ENCODE measurements at regions not wholly inside any gene's neighbourhood (a gene's known extent, or its start where the extent isn't known, plus 50 kb on each side); places are given as distances from the start of the nearest gene placed in this dataset.

DNA sequence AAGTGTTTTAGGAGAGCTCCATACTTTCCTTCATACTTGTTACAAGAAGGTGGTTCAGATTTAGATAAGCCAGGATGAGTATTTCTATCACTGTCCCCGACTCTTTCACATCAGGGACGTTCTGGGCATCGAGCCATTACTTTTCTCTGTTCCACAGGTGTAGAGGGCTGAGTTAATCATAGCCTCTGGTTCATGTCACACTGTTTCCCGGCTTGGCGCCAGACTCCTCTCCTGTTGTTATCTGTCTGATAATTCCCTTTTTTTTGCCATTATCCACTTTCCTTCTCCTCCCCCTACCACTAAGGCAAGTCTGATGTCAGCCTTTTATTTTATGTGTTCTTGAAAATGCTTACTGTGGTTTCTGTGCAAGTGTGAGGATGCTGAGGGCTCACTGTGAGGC is 593.4 kb downstream of the UTRN start:
- ChIA-PET CTCF (no interaction called here), POLR2A (no interaction called here)
- no peak for TF ChIP-seq HDGF (IDR thresholded peaks at IDR 0.05; ENCODE audit: borderline replicate concordance)
- no peak for TF ChIP-seq SUZ12 (IDR thresholded peaks at IDR 0.05)
- no peak for TF ChIP-seq LEF1 (IDR thresholded peaks at IDR 0.05; ENCODE audit: borderline replicate concordance)
- no peak for TF ChIP-seq NFRKB (IDR thresholded peaks at IDR 0.05)
- TF ChIP-seq FOXK2 (IDR thresholded peaks at IDR 0.05) = no peak
- TF ChIP-seq FOXA1 (IDR thresholded peaks at IDR 0.05) = no peak
- TF ChIP-seq FOXM1 (IDR thresholded peaks at IDR 0.05; ENCODE audit: borderline replicate concordance) = no peak
- no peak for TF ChIP-seq BHLHE40 (IDR thresholded peaks at IDR 0.05; ENCODE audit: borderline replicate concordance)
- no peak for TF ChIP-seq SP1 (IDR thresholded peaks at IDR 0.05)
- TF ChIP-seq ELF4 (IDR thresholded peaks at IDR 0.05) = no peak
- DNase-seq (ENCODE audit: extremely low spot score) = no peak

DNA sequence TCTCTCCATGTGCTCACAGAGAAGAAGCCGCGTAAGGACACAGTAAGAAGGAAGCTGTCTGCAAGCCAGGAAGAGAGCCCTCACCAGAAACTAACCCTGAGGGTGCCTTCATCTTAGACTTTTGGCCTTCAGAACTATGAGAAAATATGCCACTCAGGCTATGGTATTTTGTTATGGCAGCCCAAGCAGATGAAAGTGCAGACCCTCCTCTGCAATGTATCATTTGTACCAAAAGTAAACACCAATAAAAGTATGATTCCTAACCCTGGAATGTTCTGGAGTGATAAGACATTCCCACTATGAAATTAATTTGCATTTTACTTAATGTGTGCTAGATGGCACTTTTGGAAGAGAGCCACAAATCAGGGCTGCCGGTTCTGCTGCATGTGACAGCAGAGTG is 594.3 kb downstream of the UTRN start:
- ChIA-PET POLR2A (no interaction called here), CTCF (no interaction called here)
- no peak for TF ChIP-seq BHLHE40 (IDR thresholded peaks at IDR 0.05; ENCODE audit: borderline replicate concordance)
- TF ChIP-seq HDGF (IDR thresholded peaks at IDR 0.05; ENCODE audit: borderline replicate concordance) = no peak
- no peak for TF ChIP-seq ELF4 (IDR thresholded peaks at IDR 0.05)
- TF ChIP-seq, protein P1, sequence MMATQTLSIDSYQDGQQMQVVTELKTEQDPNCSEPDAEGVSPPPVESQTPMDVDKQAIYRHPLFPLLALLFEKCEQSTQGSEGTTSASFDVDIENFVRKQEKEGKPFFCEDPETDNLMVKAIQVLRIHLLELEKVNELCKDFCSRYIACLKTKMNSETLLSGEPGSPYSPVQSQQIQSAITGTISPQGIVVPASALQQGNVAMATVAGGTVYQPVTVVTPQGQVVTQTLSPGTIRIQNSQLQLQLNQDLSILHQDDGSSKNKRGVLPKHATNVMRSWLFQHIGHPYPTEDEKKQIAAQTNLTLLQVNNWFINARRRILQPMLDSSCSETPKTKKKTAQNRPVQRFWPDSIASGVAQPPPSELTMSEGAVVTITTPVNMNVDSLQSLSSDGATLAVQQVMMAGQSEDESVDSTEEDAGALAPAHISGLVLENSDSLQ (IDR thresholded peaks at IDR 0.05) = no peak
- no peak for TF ChIP-seq FOXM1 (IDR thresholded peaks at IDR 0.05; ENCODE audit: borderline replicate concordance)
- no peak for TF ChIP-seq FOXA1 (IDR thresholded peaks at IDR 0.05)
- no peak for TF ChIP-seq NFRKB (IDR thresholded peaks at IDR 0.05)
- TF ChIP-seq ZNF384 (IDR thresholded peaks at IDR 0.05) = no peak
- no peak for TF ChIP-seq L3MBTL2 (conservative IDR thresholded peaks at IDR 0.05)
- no peak for TF ChIP-seq ARNT (IDR thresholded peaks at IDR 0.05)
- TF ChIP-seq SP1 (IDR thresholded peaks at IDR 0.05) = no peak
- TF ChIP-seq TARDBP (IDR thresholded peaks at IDR 0.05) = no peak
- no peak for TF ChIP-seq LEF1 (IDR thresholded peaks at IDR 0.05; ENCODE audit: borderline replicate concordance)
- no peak for TF ChIP-seq CTBP1 (IDR thresholded peaks at IDR 0.05; ENCODE audit: borderline replicate concordance)
- TF ChIP-seq SUZ12 (IDR thresholded peaks at IDR 0.05) = no peak
- no peak for TF ChIP-seq FOXK2 (IDR thresholded peaks at IDR 0.05)

DNA sequence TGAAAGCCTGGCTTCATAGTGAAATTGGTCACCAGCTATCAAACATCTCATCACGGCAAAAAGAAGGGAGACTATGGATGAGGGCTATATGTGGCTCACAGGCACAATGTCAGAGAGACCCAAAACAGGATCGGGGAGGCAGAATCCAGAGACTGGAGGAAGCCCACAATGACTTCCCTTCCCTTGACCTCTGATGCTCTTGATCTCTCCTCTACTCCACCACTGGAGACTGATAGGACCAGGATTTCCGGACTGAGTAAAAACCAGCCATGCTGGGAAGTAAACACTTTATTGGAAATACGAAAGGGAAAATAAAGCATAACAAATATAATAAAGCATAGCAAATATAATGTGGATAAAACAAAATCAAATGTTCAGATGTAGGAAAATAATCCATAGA is 597.3 kb downstream of the UTRN start:
- ChIA-PET CTCF (no interaction called here), POLR2A (no interaction called here)
- TF ChIP-seq ELF4 (IDR thresholded peaks at IDR 0.05) = no peak
- no peak for TF ChIP-seq FOXM1 (IDR thresholded peaks at IDR 0.05; ENCODE audit: borderline replicate concordance)
- TF ChIP-seq LEF1 (IDR thresholded peaks at IDR 0.05; ENCODE audit: borderline replicate concordance) = no peak
- TF ChIP-seq, protein P1 (IDR thresholded peaks at IDR 0.05) = no peak

More for the DNA sequence above, 594.3 kb downstream of the UTRN start:
- DNase-seq (ENCODE audit: extremely low spot score) = no peak

DNA sequence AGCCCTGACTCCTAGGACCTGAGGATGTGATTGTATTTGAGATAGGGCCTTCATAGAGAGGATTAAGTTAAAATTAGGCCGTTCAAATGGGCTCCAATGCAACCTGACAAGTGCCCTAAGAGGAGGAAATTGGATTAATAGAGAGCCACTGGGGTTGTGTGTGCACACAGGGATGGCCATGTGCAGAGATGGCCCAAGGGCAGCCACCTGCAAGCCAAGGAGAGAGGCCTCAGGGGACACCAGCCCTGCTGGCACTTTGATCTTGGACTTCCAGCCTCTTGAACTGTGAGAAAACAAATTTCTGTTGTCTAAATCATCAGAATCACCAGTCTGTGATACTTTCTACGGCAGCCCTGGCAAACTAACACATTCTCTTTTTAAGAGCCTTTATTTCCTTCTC is 598.8 kb downstream of the UTRN start:
- ChIA-PET CTCF (no interaction called here), POLR2A (no interaction called here)
- DNase-seq (ENCODE audit: extremely low spot score) = no peak
- TF ChIP-seq L3MBTL2 (conservative IDR thresholded peaks at IDR 0.05) (no peak), SP1 (IDR thresholded peaks at IDR 0.05) (no peak), HDGF (IDR thresholded peaks at IDR 0.05; ENCODE audit: borderline replicate concordance) (no peak), ELF4 (IDR thresholded peaks at IDR 0.05) (no peak), FOXM1 (IDR thresholded peaks at IDR 0.05; ENCODE audit: borderline replicate concordance) (no peak), LEF1 (IDR thresholded peaks at IDR 0.05; ENCODE audit: borderline replicate concordance) (no peak), SUZ12 (IDR thresholded peaks at IDR 0.05) (no peak), NFRKB (IDR thresholded peaks at IDR 0.05) (no peak), FOXA1 (IDR thresholded peaks at IDR 0.05) (no peak)
- TF ChIP-seq, protein P1 (IDR thresholded peaks at IDR 0.05) = no peak

More for the DNA sequence above, 597.3 kb downstream of the UTRN start:
- DNase-seq (ENCODE audit: extremely low spot score) = no peak

DNA sequence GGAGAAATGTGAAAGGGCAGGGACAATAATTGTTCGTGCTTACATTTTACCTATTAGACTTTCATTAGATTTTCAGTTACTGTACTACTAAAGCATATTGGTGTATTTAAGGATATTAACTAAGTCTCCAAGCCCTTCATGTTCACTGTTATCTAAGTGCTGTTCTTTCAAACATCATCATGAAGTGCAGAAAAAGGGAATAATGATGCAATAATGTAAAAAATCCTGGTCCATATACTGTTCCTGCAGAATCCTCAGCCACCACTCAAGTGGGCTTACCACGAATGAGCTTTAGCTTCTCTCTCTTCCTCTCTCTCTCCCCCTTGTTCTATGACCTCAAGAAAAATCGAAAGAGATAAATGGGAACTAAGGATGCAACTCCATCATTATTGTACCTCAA is 600.7 kb downstream of the UTRN start:
- DNase-seq (ENCODE audit: extremely low spot score) = no peak
- POLR2A ChIA-PET = no interaction called here
- CTCF ChIA-PET = no interaction called here
- no peak for TF ChIP-seq FOXA1 (IDR thresholded peaks at IDR 0.05)
- TF ChIP-seq SUZ12 (IDR thresholded peaks at IDR 0.05) = no peak

DNA sequence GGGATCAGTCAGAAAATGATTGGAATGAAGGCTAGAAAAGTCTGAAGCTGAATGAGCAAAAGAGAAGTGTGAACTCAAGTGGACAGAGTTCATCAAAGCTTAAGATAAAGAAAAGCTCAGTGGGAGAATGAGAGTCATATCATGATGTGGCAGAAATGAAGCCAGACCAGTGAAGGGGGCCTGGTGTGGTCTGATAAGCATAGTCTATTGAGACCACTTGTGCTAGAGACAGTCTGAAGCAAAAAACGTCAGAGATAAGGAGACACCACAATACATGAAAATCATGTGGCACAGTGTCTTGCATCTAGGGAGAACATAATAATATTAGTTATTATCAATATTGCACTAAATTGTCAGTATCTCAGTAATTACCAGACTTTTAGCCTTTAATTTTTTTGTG is 601.5 kb downstream of the UTRN start:
- no peak for DNase-seq (ENCODE audit: extremely low spot score)
- POLR2A ChIA-PET = interaction anchor here (0.8 kb wide), 1 partner anchor 8 kb away, joined by 3 read pairs; no protein-coding TSS in a partner anchor
- no peak for TF ChIP-seq SUZ12 (IDR thresholded peaks at IDR 0.05)
- CTCF ChIA-PET = interaction anchor here (0.7 kb wide), 1 partner anchor 538 kb away, joined by 6 read pairs; no protein-coding TSS in a partner anchor

DNA sequence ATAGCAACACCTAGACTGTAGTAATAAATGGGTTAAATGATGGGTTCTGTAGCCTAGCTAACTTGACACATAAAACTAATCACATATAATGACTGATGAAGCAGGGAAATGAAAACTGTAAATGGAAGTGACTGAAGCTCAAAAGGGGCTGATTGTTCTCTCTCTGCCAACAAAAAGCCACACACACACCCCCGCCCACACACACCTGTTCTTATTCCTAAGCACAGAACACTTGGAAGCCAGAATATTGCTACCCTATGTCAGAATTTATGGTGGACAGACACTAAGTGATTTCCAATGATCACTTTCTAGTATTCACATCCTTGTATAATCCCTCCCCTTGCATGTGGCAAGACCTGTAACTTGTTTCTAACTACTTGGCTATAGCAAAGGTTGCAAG is 603.5 kb downstream of the UTRN start:
- ChIA-PET CTCF (no interaction called here), POLR2A (no interaction called here)
- DNase-seq (ENCODE audit: extremely low spot score) = no peak
- TF ChIP-seq TARDBP (IDR thresholded peaks at IDR 0.05) (no peak), ARNT (IDR thresholded peaks at IDR 0.05) (no peak), ELF4 (IDR thresholded peaks at IDR 0.05) (no peak), SUZ12 (IDR thresholded peaks at IDR 0.05) (no peak), SP1 (IDR thresholded peaks at IDR 0.05) (no peak), ZNF384 (IDR thresholded peaks at IDR 0.05) (no peak), FOXA1 (IDR thresholded peaks at IDR 0.05) (no peak), NFRKB (IDR thresholded peaks at IDR 0.05) (no peak), CTBP1 (IDR thresholded peaks at IDR 0.05; ENCODE audit: borderline replicate concordance) (no peak), HDGF (IDR thresholded peaks at IDR 0.05; ENCODE audit: borderline replicate concordance) (no peak), L3MBTL2 (conservative IDR thresholded peaks at IDR 0.05) (no peak), FOXM1 (IDR thresholded peaks at IDR 0.05; ENCODE audit: borderline replicate concordance) (no peak), FOXK2 (IDR thresholded peaks at IDR 0.05) (no peak)
- TF ChIP-seq, protein P1 (IDR thresholded peaks at IDR 0.05) = no peak
